NCI-H446 (cell line): ENCODE measurements at regions not wholly inside any gene's neighbourhood (a gene's known extent, or its start where the extent isn't known, plus 50 kb on each side); places are given as distances from the start of the nearest gene placed in this dataset.

Experiments used
- DNase-seq, 2 experiments: peaks; one replicate each; lab custom pipeline; 2025; lab: John Stamatoyannopoulos, UW

DNA sequence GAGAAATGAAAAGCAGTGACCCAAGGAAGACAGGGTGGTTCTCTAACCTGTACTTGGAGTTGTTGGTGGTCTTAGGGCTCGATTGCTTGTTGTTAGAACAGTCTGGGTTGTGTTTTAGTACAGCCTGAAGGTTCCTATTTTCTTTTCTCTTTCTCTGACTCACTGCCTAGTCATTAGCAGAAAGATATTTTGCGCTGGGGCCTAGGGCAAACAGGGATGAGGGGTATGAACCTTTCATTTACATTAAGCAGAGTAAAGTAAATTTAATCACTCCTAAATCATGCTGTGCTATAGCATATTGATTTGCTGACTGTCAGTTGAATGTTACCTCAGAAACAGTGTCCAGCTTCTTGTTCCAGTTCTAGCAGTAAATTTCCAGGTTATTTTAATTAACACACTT, 197.2 kb downstream of the RWDD3 start:
- DNase-seq = no peak

DNA sequence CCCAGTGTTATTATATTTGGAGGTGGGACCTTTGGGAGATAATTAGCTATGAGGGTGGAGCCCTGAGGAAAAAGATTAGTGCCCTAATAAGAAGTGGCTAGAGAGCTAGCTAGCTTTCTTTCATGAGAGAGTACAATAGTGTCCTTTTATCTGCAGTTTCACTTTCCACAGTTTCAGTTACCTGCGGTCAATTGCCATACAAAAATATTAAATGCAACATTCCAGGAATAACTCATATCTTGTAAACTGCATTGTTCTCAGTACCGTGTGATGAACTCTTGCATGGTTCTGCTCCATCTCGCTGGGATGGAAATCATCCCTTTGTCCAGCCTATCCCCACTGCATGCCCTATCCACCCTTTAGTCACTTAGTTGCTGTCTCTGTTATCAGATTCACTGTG, 201.6 kb downstream of the RWDD3 start:
- DNase-seq = no peak

DNA sequence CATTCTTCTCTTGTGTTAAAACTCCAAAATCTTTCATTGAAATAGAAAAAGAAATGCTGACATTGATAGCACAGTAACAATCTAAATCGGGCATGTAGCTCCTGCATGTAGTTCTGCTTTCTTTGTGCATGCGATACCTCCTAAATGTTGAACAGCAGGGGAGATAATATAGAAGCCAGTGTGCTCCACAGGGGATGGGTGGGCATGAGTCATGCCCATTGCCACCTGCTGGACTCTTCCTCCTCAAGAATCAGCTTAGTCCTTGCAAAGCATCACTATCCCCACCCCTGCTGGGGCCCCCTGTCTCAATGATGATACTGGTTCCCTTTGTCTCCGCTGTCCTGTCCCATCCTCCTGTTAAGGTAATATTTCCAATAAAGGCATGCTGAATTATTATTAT, 203.0 kb downstream of the RWDD3 start:
- DNase-seq = no peak

DNA sequence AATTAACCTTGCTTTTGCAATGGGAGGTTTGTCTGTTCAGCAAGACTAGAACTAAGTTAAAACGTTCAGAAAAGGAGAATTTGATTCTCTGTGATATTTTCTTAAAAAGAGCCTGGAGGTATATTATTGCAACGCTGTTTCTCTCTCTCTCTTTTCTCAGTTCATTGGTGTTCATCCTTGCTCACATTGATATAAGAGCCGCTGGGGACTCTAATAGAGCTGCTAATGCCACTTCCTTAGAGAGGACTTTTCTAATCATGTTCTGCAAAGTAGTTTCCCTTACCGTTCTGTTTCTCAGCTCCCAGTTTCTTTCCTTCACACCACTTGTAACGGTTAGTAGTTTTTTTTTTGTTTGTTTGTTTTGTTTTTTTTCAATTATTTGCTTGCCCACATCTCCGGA, 203.8 kb downstream of the RWDD3 start:
- no peak for DNase-seq

DNA sequence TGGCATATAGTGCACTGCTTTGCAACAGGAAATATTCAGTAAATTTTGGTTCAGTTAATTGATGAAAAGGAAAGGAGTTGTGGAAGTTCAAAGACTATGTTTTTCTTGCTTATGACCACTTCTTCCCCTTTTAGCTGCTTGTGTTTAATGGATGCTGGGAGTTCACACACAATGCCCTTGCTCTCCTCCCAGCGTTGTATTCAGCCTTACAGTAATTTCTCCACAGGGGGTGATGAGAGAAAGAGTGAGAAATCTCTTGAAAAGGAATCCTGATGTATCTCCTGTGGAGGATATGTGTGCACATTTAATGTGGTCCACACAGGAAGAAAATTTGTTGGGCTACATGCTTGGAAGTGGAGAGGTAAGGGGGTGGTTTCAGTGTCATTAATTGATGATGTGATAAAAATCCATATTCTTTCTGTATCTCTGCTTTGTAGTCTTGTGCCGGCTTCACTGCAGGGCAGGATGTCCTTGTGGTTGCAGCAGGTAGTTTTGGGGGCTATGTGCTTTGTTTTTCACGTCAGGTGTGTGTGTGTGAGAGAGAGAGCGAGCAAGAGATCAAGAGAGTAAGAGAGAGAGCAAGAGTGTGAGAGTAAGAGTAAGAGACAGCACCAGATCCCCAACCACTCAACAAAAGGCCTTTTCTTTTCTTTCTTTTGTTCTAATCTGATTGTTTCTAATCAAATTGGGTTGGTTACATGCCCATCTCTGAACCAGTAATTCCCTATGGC, 204.4 kb downstream of the RWDD3 start:
- DNase-seq = no peak

DNA sequence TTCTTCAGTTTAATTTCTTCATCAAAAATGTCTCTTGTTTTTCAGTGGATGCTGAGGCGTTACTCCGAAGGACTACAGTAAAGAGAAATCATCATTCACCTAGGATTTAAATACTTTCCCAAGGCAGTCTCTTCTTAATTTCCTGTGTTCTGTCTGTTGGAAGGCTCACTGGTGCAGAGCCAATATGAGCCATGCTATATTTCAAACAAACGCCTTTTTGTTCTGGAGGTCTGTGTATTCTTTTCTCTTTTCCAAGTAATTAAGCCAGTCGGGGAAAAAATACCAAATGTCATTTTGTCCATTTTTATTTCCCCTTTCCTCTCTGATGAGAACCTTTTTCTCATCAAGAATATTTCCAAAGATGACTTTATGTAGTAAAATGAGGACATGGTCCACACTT, 206.5 kb downstream of the RWDD3 start:
- no peak for DNase-seq

DNA sequence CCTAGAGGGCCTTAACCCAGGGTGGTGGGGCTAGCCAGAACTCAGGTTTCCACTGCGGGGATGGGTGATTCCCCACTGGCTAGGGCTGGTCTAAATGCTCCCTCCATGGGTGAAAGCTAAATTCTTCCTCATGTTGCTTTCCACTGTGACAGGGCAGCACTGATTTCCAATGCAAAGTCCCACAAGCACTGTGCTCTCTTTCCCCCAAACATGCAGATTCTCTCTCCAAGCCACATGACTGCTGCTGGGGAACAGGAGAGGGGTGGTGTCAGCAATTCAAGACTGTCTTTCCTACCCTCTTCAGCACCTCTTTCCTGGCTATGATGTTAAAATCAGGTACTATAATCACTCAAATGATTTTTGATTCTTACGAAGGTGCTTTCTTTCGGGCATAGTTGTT, 215.5 kb downstream of the RWDD3 start:
- DNase-seq = no peak

DNA sequence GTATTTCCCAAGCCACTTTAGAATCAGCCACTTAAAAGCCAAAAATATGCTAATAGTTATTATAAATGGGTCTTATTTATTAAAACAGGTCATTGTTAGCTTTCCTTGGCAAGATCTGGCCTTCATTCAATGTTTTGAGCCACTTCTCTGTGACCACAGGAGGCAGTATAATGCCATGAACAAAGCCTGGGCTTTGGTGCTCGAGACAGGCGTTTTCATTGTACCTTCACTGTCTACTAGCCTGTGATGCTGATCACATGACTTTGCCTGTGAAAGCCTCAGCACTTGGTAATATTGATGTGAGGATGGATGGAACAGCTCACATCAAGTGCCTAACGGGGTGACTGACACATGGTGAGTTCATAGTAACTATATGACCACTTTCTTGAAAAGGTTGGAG, 217.0 kb downstream of the RWDD3 start:
- no peak for DNase-seq

DNA sequence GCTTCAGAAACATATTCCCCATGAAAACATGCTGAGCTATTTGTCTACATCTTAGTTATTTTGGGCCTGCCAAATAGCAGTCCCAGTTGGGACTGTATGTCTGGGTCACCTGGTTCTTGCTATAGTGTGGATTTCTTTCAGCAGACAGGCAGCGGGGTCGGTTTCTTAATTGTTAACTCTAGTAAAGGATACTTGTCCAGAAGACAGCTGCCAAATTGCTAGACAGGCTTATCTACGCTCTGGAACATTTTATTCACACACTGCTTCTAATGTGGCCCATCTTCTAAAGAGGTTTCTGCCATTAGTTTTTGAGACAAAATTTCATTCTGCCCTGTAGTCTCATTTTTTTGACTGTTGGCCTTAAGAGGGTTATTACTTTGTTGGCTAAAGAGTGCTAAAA, 217.9 kb downstream of the RWDD3 start:
- no peak for DNase-seq

DNA sequence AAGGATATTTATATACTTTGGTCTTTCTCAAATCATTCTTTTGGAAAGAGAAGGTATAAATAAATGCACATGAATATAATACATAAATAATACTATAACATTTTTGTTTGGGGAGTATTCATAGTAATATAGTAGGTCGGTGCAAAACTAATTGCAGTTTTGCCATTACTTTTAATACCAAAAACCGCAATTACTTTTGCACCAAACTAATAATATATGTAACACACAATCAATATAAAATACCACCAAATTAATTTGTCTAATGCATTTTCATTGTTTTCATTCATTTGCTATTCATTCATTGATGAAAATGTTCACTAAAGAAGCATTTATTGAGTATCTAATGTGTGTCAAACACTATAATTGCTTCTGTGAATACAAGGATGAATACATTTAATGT, 219.0 kb downstream of the RWDD3 start:
- DNase-seq = no peak

DNA sequence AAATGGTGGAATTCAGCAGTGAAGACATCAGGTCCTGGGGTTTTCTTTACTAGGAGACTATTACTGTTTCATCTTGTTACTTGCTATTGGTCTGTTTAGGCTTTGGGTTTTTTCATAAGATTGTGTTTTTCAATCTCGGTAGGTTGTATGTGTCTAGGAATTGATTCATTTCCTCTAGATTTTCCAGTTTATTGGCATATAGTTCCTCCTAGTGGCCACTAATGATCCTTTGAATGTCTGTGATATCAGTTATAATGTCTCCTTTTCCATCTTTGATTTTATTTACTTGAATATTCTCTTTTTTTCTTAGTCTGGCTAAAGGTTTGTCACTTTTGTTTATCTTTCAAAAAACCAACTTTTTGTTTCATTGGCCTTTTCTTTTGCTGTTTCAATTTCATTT, 233.0 kb downstream of the RWDD3 start:
- peak in 1 of 2 experiments; percentile 39 for DNase-seq

DNA sequence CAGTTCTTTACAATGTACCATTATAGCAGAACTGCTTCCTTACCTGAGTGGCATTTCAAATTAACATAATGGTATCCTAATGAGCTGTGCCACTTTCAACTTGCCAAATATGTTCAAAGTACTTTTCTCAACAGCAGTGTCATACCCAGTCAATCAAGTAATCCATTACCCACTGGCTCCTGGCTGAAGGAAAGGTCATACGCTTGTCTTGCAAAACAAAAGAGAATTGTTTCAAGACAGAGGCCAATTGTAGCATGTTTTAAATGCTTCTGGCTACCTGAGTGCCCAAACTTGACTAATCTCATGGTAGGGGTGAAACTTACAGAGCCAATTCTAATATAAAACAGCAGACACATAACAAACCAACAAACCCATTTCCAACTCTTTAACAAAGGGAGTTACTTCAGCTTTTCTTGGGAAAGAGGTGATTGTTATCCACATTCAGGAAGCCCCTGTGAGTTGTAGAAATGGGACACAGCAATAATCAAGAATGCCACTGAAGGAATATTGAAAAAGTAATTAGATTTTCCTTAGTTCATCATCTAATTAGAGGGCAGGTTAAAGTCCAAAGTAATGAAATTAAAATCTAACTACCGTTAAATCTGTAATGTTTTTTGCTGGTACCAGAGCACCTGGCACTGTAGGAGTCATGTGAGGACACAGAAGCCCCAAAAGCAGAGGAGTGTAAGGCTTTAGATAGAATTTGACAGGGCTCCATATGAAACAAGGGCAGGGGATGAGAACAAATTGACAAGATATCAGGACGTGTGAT, 241.9 kb downstream of the RWDD3 start:
- DNase-seq = no peak

DNA sequence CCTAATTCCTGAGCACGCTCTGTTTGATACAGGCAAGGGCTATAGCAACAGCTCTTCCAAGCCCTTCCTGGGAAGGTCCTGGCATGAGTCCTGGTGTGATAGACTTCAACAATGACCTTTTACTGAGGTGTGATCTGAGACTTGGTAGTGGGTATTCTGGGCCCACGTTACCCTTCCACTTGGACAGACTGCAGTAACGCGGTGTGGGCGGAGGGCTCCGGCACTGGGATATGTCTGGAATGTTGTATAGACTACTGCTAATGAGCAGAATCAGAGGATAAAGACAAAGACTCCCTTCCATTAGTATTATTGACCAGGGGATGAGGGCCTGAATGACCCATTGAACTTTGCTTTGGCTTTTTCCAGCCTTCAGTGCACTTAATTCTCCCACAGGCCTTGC, 262.3 kb downstream of the RWDD3 start:
- no peak for DNase-seq

DNA sequence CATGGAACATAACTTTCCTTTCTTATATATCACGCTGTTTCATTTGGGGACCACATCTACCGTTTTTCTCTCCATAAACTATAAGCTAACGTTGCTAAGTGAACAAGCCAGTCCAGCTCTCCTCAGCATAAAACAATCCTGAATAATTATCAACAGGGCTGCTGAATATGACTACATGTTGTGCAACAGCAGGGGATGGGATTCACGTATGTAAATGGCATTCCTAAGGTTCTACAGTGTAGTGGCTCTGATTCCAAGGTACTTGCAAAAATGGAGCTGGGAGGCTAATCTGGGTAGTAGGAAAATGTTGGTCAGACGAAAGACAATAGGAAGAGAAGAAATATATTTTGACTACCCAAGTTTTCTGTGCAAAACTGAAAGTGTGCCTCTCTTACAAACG, 262.8 kb downstream of the RWDD3 start:
- DNase-seq = no peak

DNA sequence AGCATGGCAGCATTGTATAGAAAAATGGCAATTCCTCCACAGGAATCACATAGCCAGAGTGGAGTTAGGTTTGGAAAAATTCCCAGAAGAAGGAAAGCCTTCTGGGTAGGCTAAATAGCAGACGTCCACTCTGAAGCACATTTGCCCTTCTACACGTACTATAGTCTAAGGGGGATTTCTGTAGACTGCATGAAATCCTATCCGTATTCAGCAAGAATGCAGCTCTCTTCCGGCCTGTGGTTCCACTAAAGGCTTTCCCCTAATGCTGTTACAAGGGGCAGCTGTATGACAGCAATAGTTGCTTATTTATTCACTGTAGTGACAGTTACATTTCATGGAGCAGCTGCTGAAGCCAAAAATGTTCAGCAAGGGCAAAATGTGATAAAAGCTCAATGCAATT, 263.6 kb downstream of the RWDD3 start:
- DNase-seq = no peak

DNA sequence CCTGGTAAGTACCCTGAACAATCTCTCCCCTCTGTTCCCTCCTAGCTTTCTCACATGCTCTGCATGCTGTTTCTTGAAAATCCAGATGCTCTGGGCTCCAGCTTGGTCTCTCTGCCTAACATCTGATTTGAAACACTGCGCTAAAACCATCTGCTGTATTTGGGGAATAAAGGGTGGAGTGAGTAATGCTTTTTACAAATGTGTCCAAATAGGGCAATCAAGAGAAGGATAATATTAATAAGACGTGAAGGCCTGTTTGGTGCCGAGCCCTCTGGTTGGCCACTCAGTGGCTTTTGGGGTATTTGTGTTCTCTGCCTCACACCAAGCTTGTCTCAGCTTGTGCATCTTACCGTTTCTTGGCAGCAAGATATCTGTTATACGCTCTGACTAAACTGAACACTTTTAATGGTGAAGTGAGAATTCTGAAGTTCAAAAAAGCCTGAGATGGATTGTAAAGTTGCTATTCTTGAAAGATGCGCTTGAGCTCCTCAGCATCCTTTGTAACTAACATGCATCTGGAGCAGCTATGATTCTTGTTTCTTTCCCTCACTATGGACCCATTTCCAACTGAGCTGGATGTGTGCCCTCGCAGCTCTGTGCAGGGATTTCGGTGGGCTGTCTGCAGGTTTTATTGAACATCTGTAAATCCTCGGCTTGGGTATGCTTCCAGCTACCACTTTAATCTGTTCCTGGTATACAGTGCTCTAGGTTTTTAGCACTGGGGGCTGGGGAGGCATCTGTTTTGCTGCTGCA, 269.4 kb downstream of the RWDD3 start:
- peak; percentile 15 to 61 for DNase-seq

DNA sequence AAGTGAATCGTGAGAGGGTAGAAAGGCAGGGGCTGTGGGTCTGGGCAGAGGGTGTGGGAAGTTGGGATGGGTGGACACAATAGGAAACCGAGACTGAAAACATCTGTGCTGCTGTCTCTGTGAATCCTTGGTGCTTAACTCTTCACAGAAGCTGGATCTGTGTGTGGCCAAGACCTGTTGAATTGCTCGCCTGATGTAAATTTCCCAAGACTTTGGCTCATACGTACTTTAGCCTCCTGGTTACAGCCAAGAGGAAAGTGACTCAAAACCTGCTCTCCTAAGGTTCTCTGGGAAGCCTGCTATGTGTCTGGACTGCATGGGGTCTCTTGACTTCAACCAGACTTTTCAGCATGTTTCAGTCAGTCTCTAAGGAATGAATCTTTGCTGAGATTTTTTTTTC, 270.3 kb downstream of the RWDD3 start:
- peak in 1 of 2 experiments; percentile 21 for DNase-seq

DNA sequence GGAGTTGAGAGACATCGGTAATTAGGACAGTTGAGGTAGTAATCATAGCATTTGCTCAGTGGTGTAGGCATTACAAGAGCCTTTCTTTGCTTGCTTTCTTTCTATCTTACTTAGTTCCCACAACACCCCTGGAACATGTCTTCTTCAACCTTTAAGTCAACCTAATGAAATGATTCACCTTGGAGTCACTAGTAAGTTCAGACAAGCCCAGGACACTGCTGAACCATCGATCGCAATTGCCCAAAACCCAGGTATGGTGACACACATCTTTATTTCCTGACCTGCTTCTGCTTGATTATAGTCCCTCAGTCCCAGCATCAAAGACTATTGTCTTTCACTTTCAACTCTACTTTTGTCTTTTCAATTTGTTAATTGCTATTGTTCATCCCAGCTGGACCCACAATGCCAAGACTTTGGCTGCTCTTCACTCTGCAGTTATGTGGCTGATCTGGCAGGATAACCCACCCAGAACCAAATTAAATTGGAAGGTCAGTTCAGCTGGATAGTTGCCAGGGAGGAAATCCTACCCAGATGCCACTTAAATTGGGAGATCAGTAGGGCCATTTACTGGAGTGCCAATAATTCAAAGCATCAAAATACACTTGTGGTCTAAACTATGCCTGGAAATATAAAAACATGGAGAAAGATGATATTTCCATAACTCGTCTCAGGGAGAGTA, 272.9 kb downstream of the RWDD3 start:
- peak in 1 of 2 experiments; percentile 48 for DNase-seq

DNA sequence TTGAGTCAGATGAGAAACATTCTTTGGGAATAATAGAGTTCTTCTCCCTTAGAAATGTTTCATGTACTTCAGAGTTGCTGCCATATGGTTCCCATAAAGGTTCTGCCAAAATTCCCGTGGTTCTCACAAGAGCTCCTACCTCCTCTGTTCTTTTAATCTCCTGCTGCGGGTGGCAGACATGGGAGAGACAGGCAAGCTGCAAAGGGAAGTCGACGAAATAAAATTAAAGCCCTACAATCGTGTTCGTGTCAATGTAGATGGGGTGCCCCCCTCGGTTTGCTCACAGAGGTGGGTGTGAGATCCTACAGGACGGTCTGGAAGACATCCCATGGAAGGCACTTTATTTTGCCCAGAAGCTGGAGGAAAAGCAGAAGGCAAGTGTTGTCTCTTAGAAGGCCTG, 276.0 kb downstream of the RWDD3 start:
- peak; percentile 76 to 88 for DNase-seq

DNA sequence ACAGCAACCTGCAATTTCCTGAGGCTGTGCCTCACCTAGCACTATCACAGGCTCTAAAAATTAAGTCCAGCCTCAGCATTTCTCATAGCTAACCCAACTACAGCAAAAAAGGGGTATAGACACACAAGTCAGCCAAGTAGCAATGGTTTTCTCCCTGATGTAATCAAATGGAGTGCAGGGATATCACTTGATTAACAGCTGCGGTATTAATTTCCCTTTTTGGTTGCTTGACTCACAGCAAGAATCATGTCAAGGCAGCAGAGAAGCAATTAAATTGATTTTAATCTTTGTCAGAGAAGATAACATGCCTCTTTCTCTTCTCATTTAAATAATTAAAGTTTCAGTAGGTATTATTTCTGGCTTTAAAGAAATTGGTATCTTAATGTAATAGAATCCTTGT, 278.9 kb downstream of the RWDD3 start:
- no peak for DNase-seq

DNA sequence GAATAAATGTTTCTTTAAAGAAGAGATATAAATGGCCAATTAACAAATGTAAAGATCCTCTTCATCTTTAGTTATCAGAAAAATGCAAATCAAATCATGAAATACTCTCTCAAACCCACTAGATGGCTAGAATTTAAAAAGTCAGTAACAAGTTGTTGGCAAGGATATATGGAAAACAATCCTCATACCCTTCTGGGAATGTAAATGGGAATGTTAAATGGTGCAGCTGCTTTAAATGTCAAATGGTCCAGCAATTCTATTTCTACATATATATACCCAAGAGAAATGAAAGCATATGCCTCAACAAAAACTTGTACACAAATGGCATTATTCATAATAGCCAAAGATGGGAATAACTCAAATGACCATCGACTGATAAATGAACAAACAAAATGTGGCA, 283.5 kb downstream of the RWDD3 start:
- no peak for DNase-seq

DNA sequence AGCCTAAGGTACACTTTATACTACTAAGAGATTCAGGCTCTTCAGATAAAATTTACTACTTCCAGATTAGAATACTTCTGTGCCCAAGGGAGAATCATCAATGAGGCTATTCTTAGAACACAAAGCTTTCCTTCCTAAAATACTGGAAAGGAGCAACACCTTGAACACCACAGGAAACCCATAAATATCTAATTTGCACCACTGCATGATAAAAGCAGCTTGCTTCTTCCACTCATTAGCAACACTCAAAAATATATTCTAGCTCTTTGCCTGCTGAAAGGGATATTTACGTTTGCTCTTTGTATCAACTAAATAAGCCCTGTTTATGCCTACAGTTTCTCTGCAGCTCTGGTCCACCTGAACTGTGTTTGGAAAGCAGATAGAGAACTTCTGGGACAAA, 284.3 kb downstream of the RWDD3 start:
- no peak for DNase-seq
